ENCODE measurements at regions not wholly inside any gene's neighbourhood (a gene's known extent, or its start where the extent isn't known, plus 50 kb on each side); places are given as distances from the start of the nearest gene placed in this dataset.
A peak's percentile ranks its signal among the peaks of the same experiment; 100 is the strongest.

DNA sequence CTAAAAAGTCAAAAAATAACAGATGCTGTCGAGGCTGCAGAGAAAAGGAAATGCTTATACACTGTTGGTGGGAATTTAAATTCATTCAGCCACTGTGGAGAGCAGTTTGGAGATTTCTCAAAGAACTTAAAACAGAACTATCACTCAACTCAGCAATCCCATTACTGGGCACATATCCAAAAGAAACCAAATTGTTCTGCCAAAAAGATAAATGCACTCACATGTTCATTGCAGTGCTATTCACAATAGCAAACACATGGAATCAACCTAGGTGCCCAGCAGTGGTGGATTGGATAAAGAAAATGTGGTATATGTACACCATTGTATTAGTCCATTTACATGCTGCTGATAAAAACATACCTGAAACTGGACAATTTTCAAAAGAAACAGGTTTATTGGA, 116.0 kb upstream of the VGLL2 start:
- Mint-ChIP-seq H3K27me3 (no peaks in the 10 kb centered on the region), H3K36me3 (no peaks in the 10 kb centered on the region), H3K27ac (no peak overlapping the region), H3K4me1 (ENCODE audit: unreplicated experiment) (no peaks in the 10 kb centered on the region), H3K9me3 (peaks cover 12% of the 10 kb centered on the region), H3K4me3 (no peak overlapping the region)
- no peak for TF ChIP-seq CTCF (conservative IDR thresholded peaks at IDR 0.05)
- DNase-seq (ENCODE audit: extremely low spot score, unreplicated experiment), result no peak

GRCh38 chr6:117156741-117157140, 108.6 kb upstream of the VGLL2 start:
- no peak for DNase-seq (ENCODE audit: extremely low spot score, unreplicated experiment)
- Mint-ChIP-seq H3K27me3 (no peaks in the 10 kb centered on the region), H3K36me3 (no peaks in the 10 kb centered on the region), H3K4me3 (no peak overlapping the region), H3K9me3 (no peaks in the 10 kb centered on the region), H3K4me1 (ENCODE audit: unreplicated experiment) (no peaks in the 10 kb centered on the region), H3K27ac (no peak overlapping the region)
- no peak for TF ChIP-seq CTCF (conservative IDR thresholded peaks at IDR 0.05)

- H3K36me3 Mint-ChIP-seq, result no peaks in the 10 kb centered on the region
- H3K27me3 Mint-ChIP-seq, result no peaks in the 10 kb centered on the region
- TF ChIP-seq CTCF (conservative IDR thresholded peaks at IDR 0.05), result no peak
- no peak overlapping the region for H3K4me3 Mint-ChIP-seq
- H3K4me1 Mint-ChIP-seq (ENCODE audit: unreplicated experiment), result no peaks in the 10 kb centered on the region
- H3K9me3 Mint-ChIP-seq, result no peaks in the 10 kb centered on the region
- no peak for DNase-seq (ENCODE audit: extremely low spot score, unreplicated experiment)
- no peak overlapping the region for H3K27ac Mint-ChIP-seq
Measured at GRCh38 chr6:117157448-117157847, 107.9 kb upstream of the VGLL2 start.

GRCh38 chr6:117165911-117166499, 99.4 kb upstream of the VGLL2 start:
- Mint-ChIP-seq H3K9me3 (no peaks in the 10 kb centered on the region), H3K4me1 (ENCODE audit: unreplicated experiment) (peaks cover 10% of the 10 kb centered on the region), H3K36me3 (no peaks in the 10 kb centered on the region), H3K4me3 (no peak overlapping the region), H3K27ac (no peak overlapping the region), H3K27me3 (peaks cover 3% of the 10 kb centered on the region)
- DNase-seq (ENCODE audit: extremely low spot score, unreplicated experiment), result no peak
- no peak for TF ChIP-seq CTCF (conservative IDR thresholded peaks at IDR 0.05)

GRCh38 chr6:117167520-117168271, 97.7 kb upstream of the VGLL2 start:
- Mint-ChIP-seq H3K36me3 (no peaks in the 10 kb centered on the region), H3K9me3 (no peaks in the 10 kb centered on the region), H3K27ac (peak overlapping the region; percentile 57), H3K4me1 (ENCODE audit: unreplicated experiment) (peaks cover 10% of the 10 kb centered on the region), H3K27me3 (peaks cover 3% of the 10 kb centered on the region), H3K4me3 (no peak overlapping the region)
- DNase-seq (ENCODE audit: extremely low spot score, unreplicated experiment), result no peak
- TF ChIP-seq CTCF (conservative IDR thresholded peaks at IDR 0.05), result peak; percentile 35
